NT2/D1 (cell line): ENCODE measurements at regions not wholly inside any gene's neighbourhood (a gene's known extent, or its start where the extent isn't known, plus 50 kb on each side); places are given as distances from the start of the nearest gene placed in this dataset.

ENCODE experiments used
- DNase-seq: peaks from one replicate; pipeline ENCODE4 v3.0.0-alpha.2; 2011; ENCODE audit warnings: low read depth, low spot score
- H3K27me3 ChIP-seq: 2 replicates; pipeline ENCODE4 v1.6.0; 2011; ENCODE audit warnings: mild to moderate bottlenecking; ENCODE audit not compliant: insufficient read length, insufficient read depth
- H3K36me3 ChIP-seq: 2 replicates; pipeline ENCODE4 v1.6.1; 2011; ENCODE audit warnings: mild to moderate bottlenecking, low read length, mixed read lengths; ENCODE audit not compliant: insufficient read depth, insufficient read length
- H3K4me1 ChIP-seq: 2 replicates; pipeline ENCODE4 v1.5.1; 2011; ENCODE audit not compliant: insufficient read depth, insufficient read length
- H3K4me3 ChIP-seq: 2 replicates; pipeline ENCODE4 v1.5.1; 2011; ENCODE audit warnings: low read depth; ENCODE audit not compliant: insufficient read length
- H3K9ac ChIP-seq: 2 replicates; pipeline ENCODE4 v1.6.0; 2011; ENCODE audit warnings: low read depth; ENCODE audit not compliant: insufficient read length
- H3K9me3 ChIP-seq: 2 replicates; pipeline ENCODE4 v1.5.1; 2011; ENCODE audit warnings: mild to moderate bottlenecking, low read length; ENCODE audit not compliant: insufficient read depth
- SUZ12 ChIP-seq: IDR thresholded peaks from 2 replicates; pipeline ENCODE4 v1.6.1; 2011; ENCODE audit not compliant: insufficient read length, insufficient read depth; ENCODE audit errors: extremely low read depth
- YY1 ChIP-seq: IDR thresholded peaks from 2 replicates; pipeline ENCODE4 v1.6.1; 2011; ENCODE audit not compliant: insufficient read length, insufficient read depth
- ZNF274 ChIP-seq: IDR thresholded peaks from 2 replicates; pipeline ENCODE4 v1.6.1; 2011; ENCODE audit warnings: mild to moderate bottlenecking, low read depth, low read length

- TF ChIP-seq SUZ12: no peak
- H3K9ac ChIP-seq: no peak overlapping the region
- no peaks in the 10 kb centered on the region for H3K36me3 ChIP-seq
- H3K27me3 ChIP-seq: no peaks in the 10 kb centered on the region
- no peak for DNase-seq
- H3K9me3 ChIP-seq: no peaks in the 10 kb centered on the region
- H3K4me1 ChIP-seq: no peaks in the 10 kb centered on the region
- no peak overlapping the region for H3K4me3 ChIP-seq
Measured at GRCh38 chr12:41801261-41801660, 343.4 kb downstream of the GXYLT1 start.

GRCh38 chr12:41799671-41800070 is 345.0 kb downstream of the GXYLT1 start:
- no peak for TF ChIP-seq SUZ12
- no peak for TF ChIP-seq ZNF274
- TF ChIP-seq YY1: no peak
- H3K36me3 ChIP-seq: no peaks in the 10 kb centered on the region
- no peaks in the 10 kb centered on the region for H3K27me3 ChIP-seq

GRCh38 chr12:41795910-41796309 is 348.8 kb downstream of the GXYLT1 start:
- peaks cover 6% of the 10 kb centered on the region for H3K9me3 ChIP-seq
- H3K27me3 ChIP-seq: no peaks in the 10 kb centered on the region
- no peaks in the 10 kb centered on the region for H3K36me3 ChIP-seq
- DNase-seq: peak; percentile 28
- H3K4me3 ChIP-seq: no peak overlapping the region
- TF ChIP-seq ZNF274: no peak
- no peak for TF ChIP-seq SUZ12
- no peak for TF ChIP-seq YY1
- no peaks in the 10 kb centered on the region for H3K4me1 ChIP-seq
- no peak overlapping the region for H3K9ac ChIP-seq

More at GRCh38 chr12:41799671-41800070, 345.0 kb downstream of the GXYLT1 start:
- H3K9me3 ChIP-seq: no peaks in the 10 kb centered on the region
- no peak overlapping the region for H3K9ac ChIP-seq
- no peak overlapping the region for H3K4me3 ChIP-seq
- no peaks in the 10 kb centered on the region for H3K4me1 ChIP-seq
- no peak for DNase-seq

GRCh38 chr12:41795051-41795600 is 349.5 kb downstream of the GXYLT1 start:
- no peak for TF ChIP-seq ZNF274
- no peak for TF ChIP-seq SUZ12
- TF ChIP-seq YY1: no peak
- no peak for DNase-seq
- Histone ChIP-seq H3K4me3 (no peak overlapping the region), H3K4me1 (no peaks in the 10 kb centered on the region), H3K36me3 (no peaks in the 10 kb centered on the region), H3K9me3 (peaks cover 14% of the 10 kb centered on the region), H3K9ac (no peak overlapping the region), H3K27me3 (no peaks in the 10 kb centered on the region)

- Histone ChIP-seq H3K9ac (no peak overlapping the region), H3K27me3 (no peaks in the 10 kb centered on the region), H3K4me3 (no peak overlapping the region), H3K36me3 (no peaks in the 10 kb centered on the region), H3K4me1 (no peaks in the 10 kb centered on the region), H3K9me3 (peaks cover 16% of the 10 kb centered on the region)
- DNase-seq: no peak
- TF ChIP-seq SUZ12 (no peak), YY1 (no peak), ZNF274 (no peak)
Measured at GRCh38 chr12:41794336-41794735, 350.3 kb downstream of the GXYLT1 start.

- 0 out of 2 replicates have a peak, but pooled peaks cover under 1% of the 10 kb centered on the region for H3K9me3 ChIP-seq
- TF ChIP-seq SUZ12 (no peak), ZNF274 (no peak), YY1 (no peak)
- no peak overlapping the region for H3K4me3 ChIP-seq
- no peak for DNase-seq
- no peaks in the 10 kb centered on the region for H3K4me1 ChIP-seq
- H3K36me3 ChIP-seq: no peaks in the 10 kb centered on the region
- H3K27me3 ChIP-seq: no peaks in the 10 kb centered on the region
- no peak overlapping the region for H3K9ac ChIP-seq
Measured at GRCh38 chr12:41784957-41785356, 359.7 kb downstream of the GXYLT1 start.

GRCh38 chr12:41778934-41779333 is 365.7 kb downstream of the GXYLT1 start:
- Histone ChIP-seq H3K4me1 (no peaks in the 10 kb centered on the region), H3K9ac (no peak overlapping the region), H3K4me3 (no peak overlapping the region), H3K9me3 (no peaks in the 10 kb centered on the region), H3K36me3 (no peaks in the 10 kb centered on the region), H3K27me3 (no peaks in the 10 kb centered on the region)
- TF ChIP-seq ZNF274 (no peak), SUZ12 (no peak), YY1 (no peak)
- DNase-seq: no peak
